ENCODE measurements at regions not wholly inside any gene's neighbourhood (a gene's known extent, or its start where the extent isn't known, plus 50 kb on each side); places are given as distances from the start of the nearest gene placed in this dataset.

- TF ChIP-seq EZH2phosphoT487 (conservative IDR thresholded peaks at IDR 0.05; ENCODE audit: low read length) (no peak), CTCF (IDR thresholded peaks at IDR 0.05; ENCODE audit: insufficient read depth, low read length, poor library complexity, severe bottlenecking) (no peak)
Measured at GRCh38 chr3:124203292-124203691, 211.4 kb upstream of the ROPN1 start.

Measured in SU-DHL-6 (cell line).